GM23248 (cell line): ENCODE measurements at regions not wholly inside any gene's neighbourhood (a gene's known extent, or its start where the extent isn't known, plus 50 kb on each side); places are given as distances from the start of the nearest gene placed in this dataset.

Experiments
- EZH2 ChIP-seq: fragments of 200-600 bp; sonication (generic); IDR thresholded peaks from 2 replicates; pipeline ENCODE4 v1.6.1; 2018; ENCODE audit warnings: antibody characterized with exemption, mild to moderate bottlenecking; ENCODE audit not compliant: insufficient read depth, poor library complexity, severe bottlenecking
- EZH2phosphoT487 ChIP-seq: fragments of 200-600 bp; sonication (generic); IDR thresholded peaks from 2 replicates; pipeline ENCODE4 v1.6.1; 2018; ENCODE audit warnings: antibody characterized with exemption, moderate library complexity, mild to moderate bottlenecking, low read depth; ENCODE audit not compliant: insufficient read depth

DNA sequence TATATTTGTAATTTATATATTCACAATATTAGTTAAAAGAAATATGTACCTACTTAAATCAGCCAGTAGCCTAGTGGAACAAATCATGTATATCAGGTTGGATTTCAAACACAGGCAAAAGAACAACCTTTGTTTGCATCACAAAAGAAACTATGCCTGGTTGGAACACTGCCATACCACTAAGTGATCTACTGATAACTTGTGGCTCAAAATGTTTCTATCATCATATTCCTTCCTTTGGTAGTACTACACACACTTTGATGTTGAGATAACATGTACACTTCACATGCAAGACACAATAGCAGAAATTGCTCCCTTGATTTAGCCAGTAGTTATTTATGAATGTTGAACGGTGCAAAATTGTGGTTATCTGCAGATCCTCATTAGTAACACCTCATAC, 146.0 kb upstream of the GPC6 start:
- no peak for TF ChIP-seq EZH2phosphoT487
- TF ChIP-seq EZH2: no peak
